Spleen (tissue), 11 donors: ENCODE measurements at regions not wholly inside any gene's neighbourhood (a gene's known extent, or its start where the extent isn't known, plus 50 kb on each side); places are given as distances from the start of the nearest gene placed in this dataset.

Experiments used
- DNase-seq: peaks from one replicate; pipeline ENCODE4 v3.0.0-alpha.2; 2020
- H3K27ac ChIP-seq, 8 donors: fragments of 200-600 bp; sonication (generic) in 7 of 8; 1 replicate in 4 of 8; 2 replicates in 4 of 8; pipeline versions ENCODE4 v1.5.0 to v1.8.0; 2016 to 2021; ENCODE audit warnings: inconsistent platforms in 4 of 8, mild to moderate bottlenecking in 4 of 8, moderate library complexity in 1 of 8
- H3K27me3 ChIP-seq, 7 donors: fragments of 200-600 bp; sonication (generic) in 6 of 7; replicated peaks in 1 of 7; 1 replicate in 4 of 7; 2 replicates in 3 of 7; pipeline versions ENCODE4 v1.5.0 to v1.8.0; 2016 to 2021; ENCODE audit warnings: inconsistent platforms in 3 of 7, mild to moderate bottlenecking in 1 of 7
- H3K36me3 ChIP-seq, 6 donors: fragments of 200-600 bp; sonication (generic) in 5 of 6; 1 replicate in 4 of 6; 2 replicates in 2 of 6; pipeline versions ENCODE4 v1.5.0 to v1.8.0; 2016 to 2021; ENCODE audit warnings: inconsistent platforms in 2 of 6
- H3K4me1 ChIP-seq, 6 donors: fragments of 200-600 bp; sonication (generic) in 5 of 6; 1 replicate in 3 of 6; 2 replicates in 3 of 6; pipeline versions ENCODE4 v1.5.0 to v1.8.0; 2016 to 2021; ENCODE audit warnings: inconsistent platforms in 3 of 6
- H3K4me3 ChIP-seq, 8 donors: fragments of 200-600 bp; sonication (generic) in 7 of 8; 1 replicate in 4 of 8; 2 replicates in 4 of 8; pipeline versions ENCODE4 v1.5.0 to v1.8.0; 2016 to 2021; ENCODE audit warnings: inconsistent platforms in 4 of 8, mild to moderate bottlenecking in 4 of 8, moderate library complexity in 2 of 8
- H3K9me3 ChIP-seq, 8 donors: fragments of 200-600 bp; sonication (generic) in 7 of 8; 1 replicate in 4 of 8; 2 replicates in 4 of 8; pipeline versions ENCODE4 v1.5.0 to v1.8.0; 2016 to 2021; ENCODE audit warnings: inconsistent platforms in 4 of 8
- POLR2A ChIP-seq, 3 donors: fragments of 450-650 bp; IDR thresholded peaks; one replicate each; pipeline ENCODE4 v1.5.1; 2017; ENCODE audit warnings: antibody characterized with exemption in 3 of 3, mild to moderate bottlenecking in 1 of 3
- POLR2AphosphoS5 ChIP-seq, 3 donors: sonication (generic); formaldehyde crosslinking; IDR thresholded peaks; one replicate each; pipeline ENCODE4 v1.5.1; 2017; ENCODE audit warnings: antibody characterized with exemption in 3 of 3
- WGBS, 5 donors: extraction: QIAGEN DNeasy Blood & Tissue Kit in 3 of 5; methylation state at CpG; one replicate each; pipeline versions ENCODE4 v1.1.5 to v1.1.7; 2013 to 2018; 5-methylcytosine and 5-hydroxymethylcytosine counted together
- intact Hi-C: fragments of 100-400 bp; cut with DNase I; formaldehyde crosslinking; loops from one replicate; pipeline ENCODE4 v1.15.0; 2023; ENCODE audit warnings: low total_unique reads
- TF ChIP-seq, protein P1 (sequence below), 11 experiments: fragments of 200-600 bp in 7 of 11; fragments of 450-650 bp in 4 of 11; sonication (generic) in 4 of 11; IDR thresholded peaks in 8 of 11; conservative IDR thresholded peaks in 3 of 11; 1 replicate in 7 of 11; 2 replicates in 4 of 11; pipeline versions ENCODE4 v1.4.0 to v1.8.0; 2016 to 2021; ENCODE audit warnings: antibody characterized with exemption in 11 of 11, inconsistent platforms in 4 of 11, mild to moderate bottlenecking in 1 of 11
- donor health status: healthy with polysubstance abuse.
- donor health status: DM: no; HTN: no; CAD: no; lungs with moderate emphysema.
- donor health status: DM: no; HTN: no; CAD: no.
- donor health status: Bipolar disorder and iron deficiency.
- donor health status: healthy.
- donor health status: DM: no; HTN: no; CAD: no.
- donor health status: DM: yes; HTN: yes; CAD: no.

- TF ChIP-seq, protein P1, sequence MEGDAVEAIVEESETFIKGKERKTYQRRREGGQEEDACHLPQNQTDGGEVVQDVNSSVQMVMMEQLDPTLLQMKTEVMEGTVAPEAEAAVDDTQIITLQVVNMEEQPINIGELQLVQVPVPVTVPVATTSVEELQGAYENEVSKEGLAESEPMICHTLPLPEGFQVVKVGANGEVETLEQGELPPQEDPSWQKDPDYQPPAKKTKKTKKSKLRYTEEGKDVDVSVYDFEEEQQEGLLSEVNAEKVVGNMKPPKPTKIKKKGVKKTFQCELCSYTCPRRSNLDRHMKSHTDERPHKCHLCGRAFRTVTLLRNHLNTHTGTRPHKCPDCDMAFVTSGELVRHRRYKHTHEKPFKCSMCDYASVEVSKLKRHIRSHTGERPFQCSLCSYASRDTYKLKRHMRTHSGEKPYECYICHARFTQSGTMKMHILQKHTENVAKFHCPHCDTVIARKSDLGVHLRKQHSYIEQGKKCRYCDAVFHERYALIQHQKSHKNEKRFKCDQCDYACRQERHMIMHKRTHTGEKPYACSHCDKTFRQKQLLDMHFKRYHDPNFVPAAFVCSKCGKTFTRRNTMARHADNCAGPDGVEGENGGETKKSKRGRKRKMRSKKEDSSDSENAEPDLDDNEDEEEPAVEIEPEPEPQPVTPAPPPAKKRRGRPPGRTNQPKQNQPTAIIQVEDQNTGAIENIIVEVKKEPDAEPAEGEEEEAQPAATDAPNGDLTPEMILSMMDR (IDR thresholded peaks at IDR 0.05 in 8 of 11, conservative IDR thresholded peaks at IDR 0.05 in 3 of 11): no peak
- TF ChIP-seq POLR2A (IDR thresholded peaks at IDR 0.05) (no peak), POLR2AphosphoS5 (IDR thresholded peaks at IDR 0.05) (no peak)
- intact Hi-C loops: loop anchor here (5.0 kb wide), 1 partner anchor 1095 kb away; no protein-coding TSS in a partner anchor
- Histone ChIP-seq H3K36me3 (no peaks in the 10 kb centered on the region), H3K4me3 (no peak overlapping the region), H3K27ac (no peak overlapping the region), H3K4me1 (no peaks in the 10 kb centered on the region), H3K27me3 (no peaks in the 10 kb centered on the region), H3K9me3 (no peaks in the 10 kb centered on the region)
- DNase-seq: no peak
- WGBS, 5 donors: 92 to 97% (median 94%) methylated on average over 3 of the region's 3 CpGs
These were observed 293.6 kb downstream of the ACTL7B start for GRCh38 chr9:108562176-108562575.

DNA sequence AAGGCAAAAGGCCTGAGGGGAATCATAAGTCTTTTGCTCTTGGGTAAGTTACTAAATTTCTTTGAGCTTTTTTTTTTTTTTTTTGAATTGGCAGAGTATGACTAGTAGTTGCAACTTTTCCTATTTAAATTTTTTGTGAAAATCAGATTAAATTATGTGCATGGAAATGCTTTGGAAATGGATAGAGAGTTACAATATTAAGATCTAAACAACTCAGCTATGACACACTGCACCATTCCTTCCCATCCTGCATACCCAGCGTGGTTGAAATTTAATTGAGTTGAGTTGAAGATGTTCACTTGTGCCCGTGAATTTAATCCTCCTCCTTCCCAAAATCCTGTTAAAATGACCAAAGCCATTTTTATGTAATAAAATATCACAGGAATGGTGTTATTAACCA is 296.4 kb downstream of the ACTL7B start:
- WGBS, 5 donors: 63 to 88% (median 72%) methylated on average over 2 of the region's 2 CpGs
- no peak for TF ChIP-seq POLR2AphosphoS5 (IDR thresholded peaks at IDR 0.05)
- Histone ChIP-seq H3K4me3 (no peak overlapping the region), H3K27me3 (no peaks in the 10 kb centered on the region), H3K9me3 (no peaks in the 10 kb centered on the region), H3K27ac (no peak overlapping the region), H3K4me1 (no peaks in the 10 kb centered on the region), H3K36me3 (no peaks in the 10 kb centered on the region)
- intact Hi-C loops: no loop called here
- no peak for DNase-seq

GRCh38 chr9:108554831-108555230 is 301.0 kb downstream of the ACTL7B start:
- WGBS, 5 donors: 84 to 95% (median 93%) methylated on average over 3 of the region's 3 CpGs
- H3K27ac ChIP-seq: no peak overlapping the region
- H3K27me3 ChIP-seq: no peaks in the 10 kb centered on the region
- H3K4me3 ChIP-seq: no peak overlapping the region
- TF ChIP-seq POLR2A (IDR thresholded peaks at IDR 0.05) (no peak), POLR2AphosphoS5 (IDR thresholded peaks at IDR 0.05) (no peak)
- TF ChIP-seq, protein P1 (IDR thresholded peaks at IDR 0.05 in 8 of 11, conservative IDR thresholded peaks at IDR 0.05 in 3 of 11): no peak
- no peak for DNase-seq
- no peaks in the 10 kb centered on the region for H3K4me1 ChIP-seq
- intact Hi-C loops: no loop called here
- H3K36me3 ChIP-seq: no peaks in the 10 kb centered on the region
- H3K9me3 ChIP-seq: no peaks in the 10 kb centered on the region

DNA sequence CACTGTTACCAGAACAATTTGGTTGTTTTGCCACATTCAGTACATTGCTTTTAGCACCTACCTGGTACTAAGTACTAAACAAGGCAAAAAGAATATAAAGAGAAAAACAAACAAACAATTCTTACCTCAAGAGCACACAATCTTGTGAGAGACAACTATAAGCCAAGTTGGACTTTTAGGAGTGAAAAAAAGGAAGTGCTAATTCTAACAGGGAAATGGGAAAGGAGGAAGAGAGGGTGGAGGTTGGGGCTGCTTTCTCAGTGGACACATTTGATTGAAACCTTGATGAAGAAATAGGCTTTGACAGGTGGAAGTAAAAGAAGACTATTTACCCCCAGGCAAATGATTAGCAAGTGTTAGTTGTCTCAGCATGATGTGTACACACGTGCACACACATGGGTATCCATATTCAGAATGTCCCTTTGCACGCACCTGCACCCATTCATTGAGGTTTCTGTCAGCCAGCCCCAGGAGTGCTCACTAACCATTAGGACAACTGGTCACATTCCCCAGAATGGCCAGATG is 302.6 kb downstream of the ACTL7B start:
- no peaks in the 10 kb centered on the region for H3K4me1 ChIP-seq
- H3K4me3 ChIP-seq: no peak overlapping the region
- DNase-seq: no peak
- TF ChIP-seq, protein P1 (IDR thresholded peaks at IDR 0.05 in 8 of 11, conservative IDR thresholded peaks at IDR 0.05 in 3 of 11): no peak
- TF ChIP-seq POLR2A (IDR thresholded peaks at IDR 0.05): no peak
- TF ChIP-seq POLR2AphosphoS5 (IDR thresholded peaks at IDR 0.05): no peak
- no peaks in the 10 kb centered on the region for H3K9me3 ChIP-seq
- H3K27me3 ChIP-seq: no peaks in the 10 kb centered on the region
- intact Hi-C loops: no loop called here
- 84 to 91% (median 89%) methylated on average over 2 of the region's 2 CpGs for WGBS, 5 donors
- no peak overlapping the region for H3K27ac ChIP-seq
- H3K36me3 ChIP-seq: no peaks in the 10 kb centered on the region
